Panc1 (cell line): ENCODE measurements at regions not wholly inside any gene's neighbourhood (a gene's known extent, or its start where the extent isn't known, plus 50 kb on each side); places are given as distances from the start of the nearest gene placed in this dataset.

Experiments
- ATAC-seq: fragments of 200-7000 bp; cut with Tn5 transposase; 2 replicates; pipeline ENCODE4 v1.9.1; 2020; ENCODE audit warnings: mild to moderate bottlenecking, moderate library complexity
- BruUV-seq: library from RNA; stranded (reverse); fragments of 400-500 nt; replicated peaks from 2 replicates; lab custom pipeline; 2021; lab: Mats Ljungman, UMichigan
- CTCF ChIA-PET: fragments of 300-600 bp; sonication (Branson Sonifier 250); formaldehyde crosslinking; loops from one replicate; lab custom pipeline; 2022; ENCODE audit warnings: antibody characterized with exemption; lab: Charles Lee
- POLR2A ChIA-PET: fragments of 300-600 bp; sonication (Branson Sonifier 250); formaldehyde crosslinking; loops from one replicate; lab custom pipeline; 2022; ENCODE audit warnings: antibody characterized with exemption; lab: Charles Lee
- DNase-seq: peaks from one replicate; pipeline ENCODE4 v3.0.0-alpha.2; 2010; ENCODE audit warnings: low read depth, low spot score
- H3K27ac ChIP-seq: 2 replicates; pipeline ENCODE4 v1.5.1; 2011; ENCODE audit warnings: mild to moderate bottlenecking, low read length, inconsistent platforms
- H3K27me3 ChIP-seq: fragments of 200-500 bp; sonication (Bioruptor generic); 2 replicates; pipeline ENCODE4 v1.6.0; 2014; ENCODE audit warnings: low read length, inconsistent platforms; ENCODE audit not compliant: control insufficient read depth, insufficient read depth
- H3K36me3 ChIP-seq: fragments of 200-500 bp; sonication (Bioruptor generic); 2 replicates; pipeline ENCODE4 v1.5.1; 2014; ENCODE audit warnings: inconsistent platforms, mild to moderate bottlenecking, low read length, moderate library complexity; ENCODE audit not compliant: control insufficient read depth, insufficient read depth
- H3K4me1 ChIP-seq: 2 replicates; pipeline ENCODE4 v1.5.1; 2011; ENCODE audit warnings: inconsistent platforms, mild to moderate bottlenecking, low read length, moderate library complexity; ENCODE audit not compliant: control insufficient read depth, insufficient read depth
- H3K4me3 ChIP-seq, 2 experiments: 2 replicates each; pipeline ENCODE4 v1.5.1; 2011 to 2012; ENCODE audit warnings: low read depth in 2 of 2, low read length in 2 of 2, mild to moderate bottlenecking in 2 of 2, inconsistent platforms in 1 of 2, moderate library complexity in 1 of 2
- H3K9me3 ChIP-seq: fragments of 200-500 bp; sonication (Bioruptor generic); 2 replicates; pipeline ENCODE4 v1.5.1; 2014; ENCODE audit warnings: low read depth, mild to moderate bottlenecking, inconsistent platforms, low read length, moderate library complexity; ENCODE audit not compliant: control insufficient read depth, insufficient read depth
- CTCF ChIP-seq: fragments of 450-650 bp; IDR thresholded peaks from 2 replicates; pipeline ENCODE4 v1.5.1; 2017; ENCODE audit warnings: mild to moderate bottlenecking
- POLR2AphosphoS5 ChIP-seq: IDR thresholded peaks from 2 replicates; pipeline ENCODE4 v1.6.1; 2012; ENCODE audit warnings: mild to moderate bottlenecking, low read depth, low read length, moderate library complexity
- SIN3A ChIP-seq: IDR thresholded peaks from 2 replicates; pipeline ENCODE4 v1.6.1; 2012; ENCODE audit warnings: low read depth, mild to moderate bottlenecking, low read length, moderate library complexity, borderline replicate concordance; ENCODE audit not compliant: insufficient read depth
- TCF7L2 ChIP-seq: IDR thresholded peaks from 2 replicates; pipeline ENCODE4 v1.6.1; 2011; ENCODE audit warnings: mild to moderate bottlenecking, low read depth, low read length, inconsistent platforms
- in situ Hi-C: cut with HindIII; loops from 2 replicates; pipeline ENCODE4 v1.10.0; 2016; ENCODE audit warnings: low sequenced_read_pairs, low pct_unique_long_range_greater_than_20kb
- intact Hi-C: fragments of 100-400 bp; cut with micrococcal nuclease; formaldehyde crosslinking; loops from one replicate; pipeline ENCODE4 v1.10.0; 2022; ENCODE audit not compliant: unreplicated experiment
- TF ChIP-seq, protein P1 (sequence below), 2 experiments: IDR thresholded peaks; 2 replicates each; pipeline ENCODE4 v1.6.1; 2011 to 2012; ENCODE audit warnings: low read depth in 2 of 2, control low read depth in 1 of 2, low read length in 1 of 2, mild to moderate bottlenecking in 1 of 2, moderate library complexity in 1 of 2; ENCODE audit not compliant: insufficient read depth in 1 of 2

GRCh38 chr13:100825557-100825956, 151.0 kb upstream of the TMTC4 start:
- intact Hi-C loops (no loop called here), in situ Hi-C loops (no loop called here)
- DNase-seq (no peak), ATAC-seq (no peak)
- ChIA-PET CTCF (no interaction called here), POLR2A (no interaction called here)
- TF ChIP-seq, protein P1, sequence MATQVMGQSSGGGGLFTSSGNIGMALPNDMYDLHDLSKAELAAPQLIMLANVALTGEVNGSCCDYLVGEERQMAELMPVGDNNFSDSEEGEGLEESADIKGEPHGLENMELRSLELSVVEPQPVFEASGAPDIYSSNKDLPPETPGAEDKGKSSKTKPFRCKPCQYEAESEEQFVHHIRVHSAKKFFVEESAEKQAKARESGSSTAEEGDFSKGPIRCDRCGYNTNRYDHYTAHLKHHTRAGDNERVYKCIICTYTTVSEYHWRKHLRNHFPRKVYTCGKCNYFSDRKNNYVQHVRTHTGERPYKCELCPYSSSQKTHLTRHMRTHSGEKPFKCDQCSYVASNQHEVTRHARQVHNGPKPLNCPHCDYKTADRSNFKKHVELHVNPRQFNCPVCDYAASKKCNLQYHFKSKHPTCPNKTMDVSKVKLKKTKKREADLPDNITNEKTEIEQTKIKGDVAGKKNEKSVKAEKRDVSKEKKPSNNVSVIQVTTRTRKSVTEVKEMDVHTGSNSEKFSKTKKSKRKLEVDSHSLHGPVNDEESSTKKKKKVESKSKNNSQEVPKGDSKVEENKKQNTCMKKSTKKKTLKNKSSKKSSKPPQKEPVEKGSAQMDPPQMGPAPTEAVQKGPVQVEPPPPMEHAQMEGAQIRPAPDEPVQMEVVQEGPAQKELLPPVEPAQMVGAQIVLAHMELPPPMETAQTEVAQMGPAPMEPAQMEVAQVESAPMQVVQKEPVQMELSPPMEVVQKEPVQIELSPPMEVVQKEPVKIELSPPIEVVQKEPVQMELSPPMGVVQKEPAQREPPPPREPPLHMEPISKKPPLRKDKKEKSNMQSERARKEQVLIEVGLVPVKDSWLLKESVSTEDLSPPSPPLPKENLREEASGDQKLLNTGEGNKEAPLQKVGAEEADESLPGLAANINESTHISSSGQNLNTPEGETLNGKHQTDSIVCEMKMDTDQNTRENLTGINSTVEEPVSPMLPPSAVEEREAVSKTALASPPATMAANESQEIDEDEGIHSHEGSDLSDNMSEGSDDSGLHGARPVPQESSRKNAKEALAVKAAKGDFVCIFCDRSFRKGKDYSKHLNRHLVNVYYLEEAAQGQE (IDR thresholded peaks at IDR 0.05; ENCODE audit: insufficient read depth in 1 of 2, low read depth in 2 of 2, low read length in 1 of 2): no peak
- TF ChIP-seq TCF7L2 (no peak), CTCF (no peak), SIN3A (no peak), POLR2AphosphoS5 (no peak)
- no TSS peak for BruUV-seq
- H3K4me1 ChIP-seq: no peaks in the 10 kb centered on the region
- no peaks in the 10 kb centered on the region for H3K36me3 ChIP-seq
- peaks cover 2% of the 10 kb centered on the region; the same call in 1 of the 2 replicates for H3K27me3 ChIP-seq
- H3K4me3 ChIP-seq: no peak overlapping the region
- no peaks in the 10 kb centered on the region for H3K9me3 ChIP-seq
- no peak overlapping the region for H3K27ac ChIP-seq

GRCh38 chr13:100824366-100824765, 149.8 kb upstream of the TMTC4 start:
- Histone ChIP-seq H3K4me1 (no peaks in the 10 kb centered on the region), H3K4me3 (no peak overlapping the region), H3K9me3 (no peaks in the 10 kb centered on the region), H3K27me3 (peaks cover 2% of the 10 kb centered on the region; the same call in 1 of the 2 replicates), H3K27ac (no peak overlapping the region), H3K36me3 (no peaks in the 10 kb centered on the region)
- BruUV-seq: no TSS peak
- ATAC-seq (no peak), DNase-seq (no peak)
- intact Hi-C loops (no loop called here), in situ Hi-C loops (no loop called here)
- ChIA-PET CTCF (no interaction called here), POLR2A (no interaction called here)
- TF ChIP-seq, protein P1 (IDR thresholded peaks at IDR 0.05; ENCODE audit: insufficient read depth in 1 of 2, low read depth in 2 of 2, low read length in 1 of 2): no peak
- no peak for TF ChIP-seq SIN3A
- no peak for TF ChIP-seq TCF7L2
- no peak for TF ChIP-seq CTCF
- no peak for TF ChIP-seq POLR2AphosphoS5
